Heart left ventricle (tissue), 13 donors: ENCODE measurements at regions not wholly inside any gene's neighbourhood (a gene's known extent, or its start where the extent isn't known, plus 50 kb on each side); places are given as distances from the start of the nearest gene placed in this dataset.

Experiments
- POLR2A ChIP-seq, 2 donors: fragments of 450-650 bp; IDR thresholded peaks; one replicate each; pipeline ENCODE4 v1.6.1; 2017; ENCODE audit warnings: antibody characterized with exemption in 2 of 2, mild to moderate bottlenecking in 2 of 2, moderate library complexity in 2 of 2
- TF ChIP-seq, protein P1 (sequence below), 12 donors: fragments of 200-600 bp; sonication (generic) in 4 of 12; IDR thresholded peaks; one replicate each; pipeline versions ENCODE4 v1.5.0 to v1.8.0; 2018 to 2022; ENCODE audit warnings: antibody characterized with exemption in 12 of 12, mild to moderate bottlenecking in 5 of 12
- donor health status: ischemic (EF 13 %, LVEDD 7.1; RV severe dilation, severe dysfunction).
- donor health status: DM: no; HTN: yes; CAD: no.
- donor health status: DM: no; HTN: no; CAD: no.
- donor health status: ischemic (EF 25% LVEDD 6.9; RV normal size, moderate dysfunction).
- donor health status: ischemic (EF 25% LVEDD 5.7; RV mildly dilated, moderate dysfunction).
- donor health status: ischemic (EF 35%, LVEDD 5.7; RV mildly dilated, moderate dysfunction).
- donor health status: nonischemic (EF 11% LVEDD 7.7; RV severe dilation, severe dysfunction).
- donor health status: DM: yes; HTN: yes; CAD: no.
- donor health status: PGD.
- donor health status: ischemic (EF 29% LVEDD 5.4; RV normal size, mild dysfunction).
- donor health status: nonischemic (EF 23%, LVEDD 6.1; RV moderate dilation, normal function).

DNA sequence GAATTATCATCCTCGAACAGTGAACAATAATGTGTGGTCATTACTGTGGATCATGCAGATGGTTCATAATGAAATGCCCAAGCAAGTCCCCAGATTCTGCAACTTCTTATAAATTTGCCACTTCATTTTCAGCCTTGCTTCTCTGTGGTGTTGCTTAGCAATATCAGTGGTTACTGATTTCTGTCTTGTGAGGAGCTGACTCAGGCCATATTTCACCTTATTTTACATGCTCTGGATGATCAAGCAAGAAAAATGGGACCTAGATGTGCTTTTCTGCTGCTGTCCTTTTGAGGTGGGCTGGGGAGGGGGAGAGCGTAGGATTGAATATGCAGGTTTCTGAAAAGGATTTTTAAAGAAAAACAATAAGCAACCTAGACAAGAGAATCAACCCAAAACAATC lies 188.3 kb downstream of the SLC24A2 start:
- TF ChIP-seq, protein P1, sequence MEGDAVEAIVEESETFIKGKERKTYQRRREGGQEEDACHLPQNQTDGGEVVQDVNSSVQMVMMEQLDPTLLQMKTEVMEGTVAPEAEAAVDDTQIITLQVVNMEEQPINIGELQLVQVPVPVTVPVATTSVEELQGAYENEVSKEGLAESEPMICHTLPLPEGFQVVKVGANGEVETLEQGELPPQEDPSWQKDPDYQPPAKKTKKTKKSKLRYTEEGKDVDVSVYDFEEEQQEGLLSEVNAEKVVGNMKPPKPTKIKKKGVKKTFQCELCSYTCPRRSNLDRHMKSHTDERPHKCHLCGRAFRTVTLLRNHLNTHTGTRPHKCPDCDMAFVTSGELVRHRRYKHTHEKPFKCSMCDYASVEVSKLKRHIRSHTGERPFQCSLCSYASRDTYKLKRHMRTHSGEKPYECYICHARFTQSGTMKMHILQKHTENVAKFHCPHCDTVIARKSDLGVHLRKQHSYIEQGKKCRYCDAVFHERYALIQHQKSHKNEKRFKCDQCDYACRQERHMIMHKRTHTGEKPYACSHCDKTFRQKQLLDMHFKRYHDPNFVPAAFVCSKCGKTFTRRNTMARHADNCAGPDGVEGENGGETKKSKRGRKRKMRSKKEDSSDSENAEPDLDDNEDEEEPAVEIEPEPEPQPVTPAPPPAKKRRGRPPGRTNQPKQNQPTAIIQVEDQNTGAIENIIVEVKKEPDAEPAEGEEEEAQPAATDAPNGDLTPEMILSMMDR (IDR thresholded peaks at IDR 0.05), result no peak
- no peak for TF ChIP-seq POLR2A (IDR thresholded peaks at IDR 0.05)
